ENCODE measurements at regions not wholly inside any gene's neighbourhood (a gene's known extent, or its start where the extent isn't known, plus 50 kb on each side); places are given as distances from the start of the nearest gene placed in this dataset.

GRCh38 chr2:164068063-164068462 lies 332.3 kb upstream of the FIGN start:
- TF ChIP-seq RAD21 (IDR thresholded peaks at IDR 0.05; ENCODE audit: low read length) (no peak), REST (IDR thresholded peaks at IDR 0.05; ENCODE audit: low read depth, low read length) (no peak), TAF1 (IDR thresholded peaks at IDR 0.05; ENCODE audit: borderline replicate concordance, low read depth, low read length) (no peak), MXI1 (IDR thresholded peaks at IDR 0.05; ENCODE audit: low read depth, low read length) (no peak), JUND (IDR thresholded peaks at IDR 0.05) (no peak), CTCF (IDR thresholded peaks at IDR 0.05) (no peak), TCF12 (IDR thresholded peaks at IDR 0.05) (no peak), PBX3 (IDR thresholded peaks at IDR 0.05) (no peak), TEAD4 (IDR thresholded peaks at IDR 0.05; ENCODE audit: borderline replicate concordance, insufficient read depth) (no peak), USF1 (IDR thresholded peaks at IDR 0.05; ENCODE audit: borderline replicate concordance, low read depth) (no peak), EZH2phosphoT487 (IDR thresholded peaks at IDR 0.05; ENCODE audit: borderline replicate concordance, low read depth) (no peak)

Data from SK-N-SH (cell line).